Mammary epithelial cell (primary cell): ENCODE measurements at regions not wholly inside any gene's neighbourhood (a gene's known extent, or its start where the extent isn't known, plus 50 kb on each side); places are given as distances from the start of the nearest gene placed in this dataset.
A peak's percentile ranks its signal among the peaks of the same experiment; 100 is the strongest.

ENCODE experiments used
- CTCF ChIP-seq, 2 donors: IDR thresholded peaks in 1 of 2; conservative IDR thresholded peaks in 1 of 2; 2 replicates each; pipeline ENCODE4 v1.5.1; 2011 to 2012; ENCODE audit warnings: inconsistent platforms in 2 of 2, low read length in 2 of 2, mild to moderate bottlenecking in 2 of 2, control low read depth in 1 of 2, low read depth in 1 of 2; ENCODE audit not compliant: insufficient read depth in 1 of 2; ENCODE audit errors: extremely low read depth in 1 of 2
- EZH2 ChIP-seq: IDR thresholded peaks from 2 replicates; pipeline ENCODE4 v1.6.1; 2012; ENCODE audit warnings: low read length, inconsistent platforms, borderline replicate concordance

GRCh38 chr1:30655672-30656071, 67.7 kb downstream of the MATN1 start:
- peak in 1 of 2 donors; percentile 2 for TF ChIP-seq CTCF (conservative IDR thresholded peaks at IDR 0.05 in 1 of 2, IDR thresholded peaks at IDR 0.05 in 1 of 2; ENCODE audit: extremely low read depth in 1 of 2, insufficient read depth in 1 of 2, low read depth in 1 of 2, low read length in 2 of 2)
- TF ChIP-seq EZH2, result no peak
